ENCODE measurements at regions not wholly inside any gene's neighbourhood (a gene's known extent, or its start where the extent isn't known, plus 50 kb on each side); places are given as distances from the start of the nearest gene placed in this dataset.

- TF ChIP-seq CTCF (IDR thresholded peaks at IDR 0.05) = no peak
- no peak for TF ChIP-seq EZH2 (IDR thresholded peaks at IDR 0.05; ENCODE audit: borderline replicate concordance, insufficient read depth, low read depth, low read length, poor library complexity, severe bottlenecking)
Measured at GRCh38 chr12:63348556-63348955, 197.6 kb upstream of the AVPR1A start.

Data from B cell (primary cell).